GM06990 (cell line): ENCODE measurements at regions not wholly inside any gene's neighbourhood (a gene's known extent, or its start where the extent isn't known, plus 50 kb on each side); places are given as distances from the start of the nearest gene placed in this dataset.

Experiments
- DNase-seq: peaks from one replicate; pipeline ENCODE4 v3.0.0-alpha.2; 2011; ENCODE audit not compliant: insufficient read length; ENCODE audit errors: extremely low read depth
- H3K27me3 ChIP-seq: replicated peaks from 2 replicates; pipeline ENCODE4 v1.6.0; 2011; ENCODE audit warnings: low read length; ENCODE audit not compliant: control insufficient read depth, insufficient read depth
- H3K36me3 ChIP-seq: 2 replicates; pipeline ENCODE4 v1.5.1; 2011; ENCODE audit warnings: low read length; ENCODE audit not compliant: control insufficient read depth, insufficient read depth
- H3K4me3 ChIP-seq: replicated peaks from 2 replicates; pipeline ENCODE4 v1.5.1; 2011; ENCODE audit warnings: low read depth, mild to moderate bottlenecking, control low read depth, low read length
- TF ChIP-seq, protein P1 (sequence below): IDR thresholded peaks from 2 replicates; pipeline ENCODE4 v1.5.1; 2011; ENCODE audit warnings: low read length, control low read depth, mild to moderate bottlenecking, inconsistent platforms; ENCODE audit not compliant: insufficient read depth, poor library complexity, severe bottlenecking

DNA sequence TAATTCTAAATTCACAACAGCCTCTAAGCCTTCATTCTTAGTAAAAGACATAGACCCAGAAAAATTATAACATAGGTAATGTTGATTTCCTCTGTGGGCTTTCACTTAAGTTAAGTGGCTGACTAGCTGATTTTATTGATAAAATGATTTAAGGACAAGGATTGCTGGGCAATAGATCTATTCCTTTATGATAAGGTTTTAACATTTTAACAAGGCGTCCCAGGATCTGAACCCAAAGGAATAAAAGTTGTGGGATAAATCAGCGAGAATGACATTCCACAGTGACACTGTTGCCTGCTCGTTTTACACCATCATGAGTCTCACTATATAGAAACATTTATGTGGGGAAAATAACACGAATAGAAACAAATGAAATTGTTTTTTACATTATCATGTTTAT lies 1151.0 kb downstream of the ZPLD1 start:
- H3K4me3 ChIP-seq, result no peak overlapping the region
- DNase-seq, result no peak
- TF ChIP-seq, protein P1, sequence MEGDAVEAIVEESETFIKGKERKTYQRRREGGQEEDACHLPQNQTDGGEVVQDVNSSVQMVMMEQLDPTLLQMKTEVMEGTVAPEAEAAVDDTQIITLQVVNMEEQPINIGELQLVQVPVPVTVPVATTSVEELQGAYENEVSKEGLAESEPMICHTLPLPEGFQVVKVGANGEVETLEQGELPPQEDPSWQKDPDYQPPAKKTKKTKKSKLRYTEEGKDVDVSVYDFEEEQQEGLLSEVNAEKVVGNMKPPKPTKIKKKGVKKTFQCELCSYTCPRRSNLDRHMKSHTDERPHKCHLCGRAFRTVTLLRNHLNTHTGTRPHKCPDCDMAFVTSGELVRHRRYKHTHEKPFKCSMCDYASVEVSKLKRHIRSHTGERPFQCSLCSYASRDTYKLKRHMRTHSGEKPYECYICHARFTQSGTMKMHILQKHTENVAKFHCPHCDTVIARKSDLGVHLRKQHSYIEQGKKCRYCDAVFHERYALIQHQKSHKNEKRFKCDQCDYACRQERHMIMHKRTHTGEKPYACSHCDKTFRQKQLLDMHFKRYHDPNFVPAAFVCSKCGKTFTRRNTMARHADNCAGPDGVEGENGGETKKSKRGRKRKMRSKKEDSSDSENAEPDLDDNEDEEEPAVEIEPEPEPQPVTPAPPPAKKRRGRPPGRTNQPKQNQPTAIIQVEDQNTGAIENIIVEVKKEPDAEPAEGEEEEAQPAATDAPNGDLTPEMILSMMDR, result no peak
- no peaks in the 10 kb centered on the region for H3K27me3 ChIP-seq
- no peaks in the 10 kb centered on the region for H3K36me3 ChIP-seq

DNA sequence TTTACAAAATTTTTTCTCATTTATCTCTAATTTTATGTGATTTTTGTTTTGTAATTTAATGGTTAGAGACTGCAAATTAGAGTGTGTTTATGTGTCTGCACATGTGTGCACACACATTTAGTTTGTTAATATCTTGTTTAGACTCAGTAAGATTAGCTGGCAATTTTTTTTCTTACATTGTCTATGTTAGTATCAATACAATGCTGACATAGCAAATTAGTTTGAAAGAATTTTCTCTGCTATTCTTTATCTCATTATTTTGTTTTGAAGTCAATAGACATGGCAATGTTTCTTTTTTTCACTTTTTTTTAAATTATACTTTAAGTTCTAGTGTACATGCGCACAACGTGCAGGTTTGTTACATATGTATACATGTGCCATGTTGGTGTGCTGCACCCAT lies 1155.0 kb downstream of the ZPLD1 start:
- Histone ChIP-seq H3K27me3 (no peaks in the 10 kb centered on the region), H3K4me3 (no peak overlapping the region), H3K36me3 (no peaks in the 10 kb centered on the region)
- DNase-seq, result no peak
- TF ChIP-seq, protein P1, result no peak

DNA sequence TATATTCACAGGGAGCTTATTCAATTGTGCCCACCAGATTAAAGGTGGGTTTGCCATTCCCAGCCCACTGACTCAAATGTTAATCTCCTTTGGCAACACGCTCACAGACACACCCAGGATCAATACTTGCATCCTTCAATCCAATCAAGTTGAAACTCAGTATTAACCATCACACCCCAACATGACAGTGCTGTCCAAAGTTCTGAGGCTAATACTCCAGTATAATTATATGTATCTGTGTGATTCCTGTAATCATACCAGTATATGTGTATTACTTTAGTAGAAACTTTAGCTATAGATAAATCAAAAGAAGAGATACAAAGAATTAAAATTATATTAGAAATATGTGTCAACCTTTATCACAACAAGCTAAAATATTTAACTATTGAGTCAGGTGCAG lies 1166.0 kb downstream of the ZPLD1 start:
- no peak for DNase-seq
- H3K27me3 ChIP-seq, result no peaks in the 10 kb centered on the region
- H3K36me3 ChIP-seq, result no peaks in the 10 kb centered on the region
- H3K4me3 ChIP-seq, result no peak overlapping the region
- TF ChIP-seq, protein P1, result no peak

DNA sequence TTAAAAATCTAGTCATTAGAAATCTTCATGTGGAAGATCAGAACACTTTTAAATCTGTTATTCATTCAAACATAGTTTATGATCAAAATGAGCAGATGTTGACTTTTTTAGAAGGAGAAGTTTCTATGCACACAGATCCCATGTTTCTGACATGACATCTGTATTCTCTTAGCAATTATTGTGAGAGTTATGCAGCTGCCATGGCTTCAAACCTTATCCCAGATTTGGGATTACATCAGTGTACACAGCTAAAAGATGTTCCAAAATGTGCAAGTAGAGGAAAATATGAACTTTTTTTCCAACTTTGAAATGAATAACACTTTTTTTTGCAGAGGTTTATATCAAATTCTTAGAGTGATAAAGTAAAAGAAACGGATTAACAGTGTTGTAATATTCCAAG lies 1166.9 kb downstream of the ZPLD1 start:
- H3K4me3 ChIP-seq, result no peak overlapping the region
- no peaks in the 10 kb centered on the region for H3K27me3 ChIP-seq
- TF ChIP-seq, protein P1, result no peak
- H3K36me3 ChIP-seq, result no peaks in the 10 kb centered on the region
- DNase-seq, result no peak

DNA sequence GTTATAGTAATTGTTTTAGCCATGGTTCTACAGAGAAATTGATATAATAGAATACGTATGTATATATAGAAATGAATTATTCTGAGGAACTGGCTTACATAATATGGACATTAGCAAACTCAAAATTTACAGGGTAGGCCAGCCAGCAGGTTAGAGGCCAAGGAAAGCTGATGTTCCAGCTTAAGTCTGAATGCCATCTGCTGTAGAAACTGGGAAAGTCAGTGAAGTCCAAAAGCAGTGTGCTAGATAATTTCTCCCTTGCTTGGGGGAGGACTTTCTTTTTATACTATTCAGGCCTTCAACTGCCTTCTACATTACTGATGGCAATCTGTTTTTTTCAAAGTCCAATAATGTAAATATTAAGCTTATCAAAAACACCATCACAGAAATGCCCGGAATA lies 1174.7 kb downstream of the ZPLD1 start:
- DNase-seq, result no peak
- Histone ChIP-seq H3K36me3 (no peaks in the 10 kb centered on the region), H3K27me3 (no peaks in the 10 kb centered on the region), H3K4me3 (no peak overlapping the region)
- TF ChIP-seq, protein P1, result no peak
